Nephron progenitor cell (in vitro differentiated cells): ENCODE measurements at regions not wholly inside any gene's neighbourhood (a gene's known extent, or its start where the extent isn't known, plus 50 kb on each side); places are given as distances from the start of the nearest gene placed in this dataset.

Experiments
- DNase-seq: peaks from one replicate; pipeline ENCODE4 v3.0.0; 2021
- H3K27ac Mint-ChIP-seq: 2 replicates; pipeline ENCODE4 v1.8.0; 2021; ENCODE audit warnings: mild to moderate bottlenecking, moderate library complexity, mixed read lengths
- H3K27me3 Mint-ChIP-seq: 2 replicates; pipeline ENCODE4 v1.8.0; 2021; ENCODE audit warnings: mild to moderate bottlenecking, low read depth, mixed read lengths; ENCODE audit not compliant: poor library complexity
- H3K36me3 Mint-ChIP-seq: 2 replicates; pipeline ENCODE4 v1.8.0; 2021; ENCODE audit warnings: low read depth, mixed read lengths
- H3K4me1 Mint-ChIP-seq: 2 replicates; pipeline ENCODE4 v1.8.0; 2021; ENCODE audit warnings: mixed read lengths
- H3K4me3 Mint-ChIP-seq: 2 replicates; pipeline ENCODE4 v1.8.0; 2021; ENCODE audit warnings: mild to moderate bottlenecking, moderate library complexity, mixed read lengths
- H3K9me3 Mint-ChIP-seq: 2 replicates; pipeline ENCODE4 v1.8.0; 2021; ENCODE audit warnings: mild to moderate bottlenecking, moderate library complexity, mixed read lengths
- TF ChIP-seq, protein P1 (sequence below): fragments of 200-600 bp; sonication (generic); IDR thresholded peaks from 2 replicates; pipeline ENCODE4 v1.5.0; 2021; ENCODE audit warnings: antibody characterized with exemption

- DNase-seq = no peak
- TF ChIP-seq, protein P1, sequence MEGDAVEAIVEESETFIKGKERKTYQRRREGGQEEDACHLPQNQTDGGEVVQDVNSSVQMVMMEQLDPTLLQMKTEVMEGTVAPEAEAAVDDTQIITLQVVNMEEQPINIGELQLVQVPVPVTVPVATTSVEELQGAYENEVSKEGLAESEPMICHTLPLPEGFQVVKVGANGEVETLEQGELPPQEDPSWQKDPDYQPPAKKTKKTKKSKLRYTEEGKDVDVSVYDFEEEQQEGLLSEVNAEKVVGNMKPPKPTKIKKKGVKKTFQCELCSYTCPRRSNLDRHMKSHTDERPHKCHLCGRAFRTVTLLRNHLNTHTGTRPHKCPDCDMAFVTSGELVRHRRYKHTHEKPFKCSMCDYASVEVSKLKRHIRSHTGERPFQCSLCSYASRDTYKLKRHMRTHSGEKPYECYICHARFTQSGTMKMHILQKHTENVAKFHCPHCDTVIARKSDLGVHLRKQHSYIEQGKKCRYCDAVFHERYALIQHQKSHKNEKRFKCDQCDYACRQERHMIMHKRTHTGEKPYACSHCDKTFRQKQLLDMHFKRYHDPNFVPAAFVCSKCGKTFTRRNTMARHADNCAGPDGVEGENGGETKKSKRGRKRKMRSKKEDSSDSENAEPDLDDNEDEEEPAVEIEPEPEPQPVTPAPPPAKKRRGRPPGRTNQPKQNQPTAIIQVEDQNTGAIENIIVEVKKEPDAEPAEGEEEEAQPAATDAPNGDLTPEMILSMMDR = no peak
- Mint-ChIP-seq H3K4me3 (no peak overlapping the region), H3K27ac (no peak overlapping the region), H3K4me1 (peaks cover 5% of the 10 kb centered on the region), H3K9me3 (peaks cover under 1% of the 10 kb centered on the region), H3K27me3 (peaks cover 2% of the 10 kb centered on the region), H3K36me3 (no peaks in the 10 kb centered on the region)
These were observed 178.7 kb upstream of the TNFAIP3 start for GRCh38 chr6:137688230-137688971.

GRCh38 chr6:137689377-137689776, 177.7 kb upstream of the TNFAIP3 start:
- Mint-ChIP-seq H3K36me3 (no peaks in the 10 kb centered on the region), H3K9me3 (no peaks in the 10 kb centered on the region), H3K27me3 (peaks cover 2% of the 10 kb centered on the region), H3K27ac (no peak overlapping the region), H3K4me1 (peaks cover 13% of the 10 kb centered on the region), H3K4me3 (no peak overlapping the region)
- no peak for DNase-seq
- TF ChIP-seq, protein P1 = no peak

DNA sequence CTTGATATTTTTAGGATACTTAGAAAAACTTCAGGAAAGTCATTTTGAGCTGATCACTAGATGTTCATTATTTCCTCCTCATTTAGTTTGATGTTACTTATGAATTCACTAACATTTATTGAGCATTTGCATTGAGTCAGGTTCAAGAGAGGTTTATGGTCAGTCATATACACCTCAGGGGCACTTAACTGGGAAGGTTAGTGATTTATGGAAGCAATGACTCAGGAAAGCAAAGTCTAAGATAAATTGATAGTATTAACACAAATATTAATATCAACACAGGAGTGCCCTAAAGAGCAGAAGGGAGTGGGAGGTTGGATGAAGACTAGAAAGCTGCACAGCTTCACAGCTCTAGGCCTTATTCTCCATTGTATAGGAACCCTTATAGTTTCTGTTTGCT, 177.0 kb upstream of the TNFAIP3 start:
- H3K9me3 Mint-ChIP-seq = no peaks in the 10 kb centered on the region
- no peaks in the 10 kb centered on the region for H3K36me3 Mint-ChIP-seq
- H3K4me1 Mint-ChIP-seq = peaks cover 17% of the 10 kb centered on the region
- H3K27ac Mint-ChIP-seq = no peak overlapping the region
- H3K27me3 Mint-ChIP-seq = peaks cover 2% of the 10 kb centered on the region
- TF ChIP-seq, protein P1 = no peak
- H3K4me3 Mint-ChIP-seq = no peak overlapping the region
- DNase-seq = no peak

DNA sequence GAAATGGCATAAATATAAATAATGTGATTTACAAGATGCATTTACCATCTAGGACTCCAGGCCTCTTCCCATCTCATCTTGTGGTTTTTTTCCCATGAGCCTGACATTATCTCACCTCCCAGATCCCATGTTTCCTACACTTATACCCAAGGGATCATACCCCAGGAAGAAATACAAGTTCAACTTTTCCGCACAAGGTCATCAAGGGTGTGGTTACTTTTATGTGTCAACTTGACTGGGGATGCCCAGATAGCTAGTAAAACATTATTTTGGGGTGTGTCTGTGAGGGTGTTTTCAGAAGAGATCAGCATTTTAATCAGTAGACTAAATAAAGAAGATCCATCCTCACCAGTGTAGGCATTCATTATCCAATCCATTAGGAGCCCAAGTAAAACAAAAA, 176.3 kb upstream of the TNFAIP3 start:
- Mint-ChIP-seq H3K36me3 (no peaks in the 10 kb centered on the region), H3K27me3 (peaks cover under 1% of the 10 kb centered on the region), H3K4me3 (no peak overlapping the region), H3K4me1 (peaks cover 24% of the 10 kb centered on the region), H3K9me3 (no peaks in the 10 kb centered on the region), H3K27ac (no peak overlapping the region)
- no peak for DNase-seq
- TF ChIP-seq, protein P1 = no peak

DNA sequence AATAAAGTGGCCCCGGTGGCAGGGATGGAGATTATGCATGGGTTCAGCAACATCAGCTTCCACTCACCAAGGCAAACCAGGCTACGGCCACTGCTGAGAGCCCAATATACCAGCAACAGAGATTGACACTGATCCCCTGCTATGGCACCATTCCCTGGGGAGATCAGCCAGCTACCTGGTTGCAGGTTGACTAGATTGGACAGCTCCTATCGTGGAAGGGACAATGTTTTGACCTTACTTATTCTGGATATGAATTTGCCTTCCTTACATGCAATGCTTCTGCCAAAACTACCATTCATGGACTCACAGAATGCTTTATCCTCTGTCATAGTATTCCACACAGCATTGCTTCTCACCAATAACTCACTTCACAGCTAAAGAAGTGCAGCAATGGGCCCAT, 174.8 kb upstream of the TNFAIP3 start:
- H3K27me3 Mint-ChIP-seq = no peaks in the 10 kb centered on the region
- no peaks in the 10 kb centered on the region for H3K36me3 Mint-ChIP-seq
- H3K4me1 Mint-ChIP-seq = peaks cover 40% of the 10 kb centered on the region
- no peaks in the 10 kb centered on the region for H3K9me3 Mint-ChIP-seq
- no peak for DNase-seq
- TF ChIP-seq, protein P1 = no peak
- no peak overlapping the region for H3K27ac Mint-ChIP-seq
- H3K4me3 Mint-ChIP-seq = no peak overlapping the region

DNA sequence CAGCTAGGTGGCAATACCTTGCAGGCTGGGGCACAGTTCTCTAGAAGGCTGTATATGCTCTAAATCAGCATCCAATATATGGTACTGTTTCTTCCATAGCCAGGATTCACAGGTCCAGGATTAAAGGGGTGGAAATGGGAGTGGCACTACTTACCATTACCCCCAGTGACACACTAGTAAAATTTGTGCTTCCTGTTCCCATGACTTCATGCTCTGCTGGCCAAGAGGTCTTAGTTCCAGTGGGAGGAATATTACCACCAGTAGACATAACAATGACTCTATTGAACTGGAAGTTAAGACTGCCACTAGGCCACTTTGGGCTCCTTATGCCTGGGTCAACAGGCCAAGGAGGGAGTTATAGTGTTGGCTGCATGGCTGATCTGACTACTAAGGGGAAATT, 174.3 kb upstream of the TNFAIP3 start:
- Mint-ChIP-seq H3K4me1 (peaks cover 45% of the 10 kb centered on the region), H3K27ac (no peak overlapping the region), H3K27me3 (no peaks in the 10 kb centered on the region), H3K4me3 (no peak overlapping the region), H3K36me3 (no peaks in the 10 kb centered on the region), H3K9me3 (no peaks in the 10 kb centered on the region)
- DNase-seq = no peak
- TF ChIP-seq, protein P1 = no peak
